ENCODE measurements at regions not wholly inside any gene's neighbourhood (a gene's known extent, or its start where the extent isn't known, plus 50 kb on each side); places are given as distances from the start of the nearest gene placed in this dataset.

DNA sequence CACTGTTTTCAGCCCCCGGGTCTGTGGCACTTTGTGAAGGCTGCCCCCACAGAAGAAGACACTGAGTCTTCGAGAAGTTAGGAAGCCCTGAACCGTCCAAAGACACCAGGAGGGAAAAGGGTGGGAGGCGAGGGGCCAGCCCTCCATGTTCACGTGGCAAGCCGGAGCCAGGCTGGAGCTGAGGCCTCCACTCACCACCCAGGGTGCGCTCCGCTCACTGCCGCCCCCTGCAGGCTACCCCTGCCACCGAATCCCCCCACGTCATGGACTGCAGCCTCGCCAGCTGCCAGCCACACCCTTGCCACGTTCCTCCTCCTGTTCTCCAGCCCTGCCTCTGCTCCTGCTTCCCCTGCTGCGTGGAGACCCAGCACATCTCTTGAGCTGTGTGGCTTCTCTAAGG is 59.0 kb upstream of the EN2 start (continued):
- no peak for TF ChIP-seq MEIS2 (IDR thresholded peaks at IDR 0.05; ENCODE audit: partially characterized antibody)
- TF ChIP-seq MAFG (tag; conservative IDR thresholded peaks at IDR 0.05): no peak
- TF ChIP-seq, protein P1, sequence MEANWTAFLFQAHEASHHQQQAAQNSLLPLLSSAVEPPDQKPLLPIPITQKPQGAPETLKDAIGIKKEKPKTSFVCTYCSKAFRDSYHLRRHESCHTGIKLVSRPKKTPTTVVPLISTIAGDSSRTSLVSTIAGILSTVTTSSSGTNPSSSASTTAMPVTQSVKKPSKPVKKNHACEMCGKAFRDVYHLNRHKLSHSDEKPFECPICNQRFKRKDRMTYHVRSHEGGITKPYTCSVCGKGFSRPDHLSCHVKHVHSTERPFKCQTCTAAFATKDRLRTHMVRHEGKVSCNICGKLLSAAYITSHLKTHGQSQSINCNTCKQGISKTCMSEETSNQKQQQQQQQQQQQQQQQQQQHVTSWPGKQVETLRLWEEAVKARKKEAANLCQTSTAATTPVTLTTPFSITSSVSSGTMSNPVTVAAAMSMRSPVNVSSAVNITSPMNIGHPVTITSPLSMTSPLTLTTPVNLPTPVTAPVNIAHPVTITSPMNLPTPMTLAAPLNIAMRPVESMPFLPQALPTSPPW (CRISPR knock-in tag; IDR thresholded peaks at IDR 0.05): no peak
- 0 out of 2 replicates have a peak, but pooled peaks have one; percentile 25 for TF ChIP-seq L3MBTL2 (IDR thresholded peaks at IDR 0.05)
- TF ChIP-seq, protein P2, sequence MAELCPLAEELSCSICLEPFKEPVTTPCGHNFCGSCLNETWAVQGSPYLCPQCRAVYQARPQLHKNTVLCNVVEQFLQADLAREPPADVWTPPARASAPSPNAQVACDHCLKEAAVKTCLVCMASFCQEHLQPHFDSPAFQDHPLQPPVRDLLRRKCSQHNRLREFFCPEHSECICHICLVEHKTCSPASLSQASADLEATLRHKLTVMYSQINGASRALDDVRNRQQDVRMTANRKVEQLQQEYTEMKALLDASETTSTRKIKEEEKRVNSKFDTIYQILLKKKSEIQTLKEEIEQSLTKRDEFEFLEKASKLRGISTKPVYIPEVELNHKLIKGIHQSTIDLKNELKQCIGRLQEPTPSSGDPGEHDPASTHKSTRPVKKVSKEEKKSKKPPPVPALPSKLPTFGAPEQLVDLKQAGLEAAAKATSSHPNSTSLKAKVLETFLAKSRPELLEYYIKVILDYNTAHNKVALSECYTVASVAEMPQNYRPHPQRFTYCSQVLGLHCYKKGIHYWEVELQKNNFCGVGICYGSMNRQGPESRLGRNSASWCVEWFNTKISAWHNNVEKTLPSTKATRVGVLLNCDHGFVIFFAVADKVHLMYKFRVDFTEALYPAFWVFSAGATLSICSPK (IDR thresholded peaks at IDR 0.05; ENCODE audit: borderline replicate concordance): no peak
- TF ChIP-seq, protein P3, sequence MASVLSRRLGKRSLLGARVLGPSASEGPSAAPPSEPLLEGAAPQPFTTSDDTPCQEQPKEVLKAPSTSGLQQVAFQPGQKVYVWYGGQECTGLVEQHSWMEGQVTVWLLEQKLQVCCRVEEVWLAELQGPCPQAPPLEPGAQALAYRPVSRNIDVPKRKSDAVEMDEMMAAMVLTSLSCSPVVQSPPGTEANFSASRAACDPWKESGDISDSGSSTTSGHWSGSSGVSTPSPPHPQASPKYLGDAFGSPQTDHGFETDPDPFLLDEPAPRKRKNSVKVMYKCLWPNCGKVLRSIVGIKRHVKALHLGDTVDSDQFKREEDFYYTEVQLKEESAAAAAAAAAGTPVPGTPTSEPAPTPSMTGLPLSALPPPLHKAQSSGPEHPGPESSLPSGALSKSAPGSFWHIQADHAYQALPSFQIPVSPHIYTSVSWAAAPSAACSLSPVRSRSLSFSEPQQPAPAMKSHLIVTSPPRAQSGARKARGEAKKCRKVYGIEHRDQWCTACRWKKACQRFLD (CRISPR knock-in tag; IDR thresholded peaks at IDR 0.05): no peak
- no peak for TF ChIP-seq BRD9 (IDR thresholded peaks at IDR 0.05; ENCODE audit: low read depth, partially characterized antibody)
- no peak for TF ChIP-seq SAP30 (IDR thresholded peaks at IDR 0.05; ENCODE audit: borderline replicate concordance, insufficient read depth, low read depth, low read length, poor library complexity, severe bottlenecking)
- TF ChIP-seq SMARCE1 (IDR thresholded peaks at IDR 0.05): no peak
- TF ChIP-seq POLR3A (IDR thresholded peaks at IDR 0.05; ENCODE audit: borderline replicate concordance, extremely low read depth, insufficient read depth, insufficient read length): no peak
- no peak for TF ChIP-seq CREB1 (IDR thresholded peaks at IDR 0.05)
- 0 out of 2 replicates have a peak, but pooled peaks have one; percentile 35 for TF ChIP-seq CREB1 (CRISPR knock-in tag; IDR thresholded peaks at IDR 0.05)
- TF ChIP-seq C11orf30 (IDR thresholded peaks at IDR 0.05; ENCODE audit: low read depth): no peak
- TF ChIP-seq, protein P4, sequence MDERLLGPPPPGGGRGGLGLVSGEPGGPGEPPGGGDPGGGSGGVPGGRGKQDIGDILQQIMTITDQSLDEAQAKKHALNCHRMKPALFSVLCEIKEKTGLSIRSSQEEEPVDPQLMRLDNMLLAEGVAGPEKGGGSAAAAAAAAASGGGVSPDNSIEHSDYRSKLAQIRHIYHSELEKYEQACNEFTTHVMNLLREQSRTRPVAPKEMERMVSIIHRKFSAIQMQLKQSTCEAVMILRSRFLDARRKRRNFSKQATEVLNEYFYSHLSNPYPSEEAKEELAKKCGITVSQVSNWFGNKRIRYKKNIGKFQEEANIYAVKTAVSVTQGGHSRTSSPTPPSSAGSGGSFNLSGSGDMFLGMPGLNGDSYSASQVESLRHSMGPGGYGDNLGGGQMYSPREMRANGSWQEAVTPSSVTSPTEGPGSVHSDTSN (CRISPR knock-in tag; IDR thresholded peaks at IDR 0.05; ENCODE audit: low read depth): no peak
- TF ChIP-seq, protein P4 (tag; conservative IDR thresholded peaks at IDR 0.05; ENCODE audit: low read depth): no peak
- no peak for TF ChIP-seq ZNF175 (CRISPR knock-in tag; IDR thresholded peaks at IDR 0.05; ENCODE audit: low read depth)
- TF ChIP-seq FUS (optimal IDR thresholded peaks at IDR 0.05; ENCODE audit: low read depth, low read length): no peak
- no peak for TF ChIP-seq HDAC2 (IDR thresholded peaks at IDR 0.05)
- no peak for TF ChIP-seq ZNF780A (CRISPR knock-in tag; IDR thresholded peaks at IDR 0.05)
- TF ChIP-seq KLF1 (tag; IDR thresholded peaks at IDR 0.05): 0 out of 2 replicates have a peak, but pooled peaks have one; percentile 28
- TF ChIP-seq POLR2G (IDR thresholded peaks at IDR 0.05; ENCODE audit: low read depth, low read length): no peak
- no peak for TF ChIP-seq RB1 (IDR thresholded peaks at IDR 0.05; ENCODE audit: low read depth)
- no peak for TF ChIP-seq KDM2B (CRISPR knock-in tag; IDR thresholded peaks at IDR 0.05)
- no peak for TF ChIP-seq RBFOX2 (IDR thresholded peaks at IDR 0.05; ENCODE audit: low read depth, low read length)

Measured in K562 (cell line).